Caco-2 (cell line): ENCODE measurements at regions not wholly inside any gene's neighbourhood (a gene's known extent, or its start where the extent isn't known, plus 50 kb on each side); places are given as distances from the start of the nearest gene placed in this dataset.

Source experiments
- BruUV-seq: library from RNA; stranded (reverse); fragments of 400-500 nt; replicated peaks from 2 replicates; lab custom pipeline; 2021; lab: Mats Ljungman, UMichigan
- CTCF ChIA-PET: fragments of 300-600 bp; sonication (Branson Sonifier 250); formaldehyde crosslinking; loops from one replicate; lab custom pipeline; 2022; ENCODE audit warnings: antibody characterized with exemption; lab: Charles Lee
- POLR2A ChIA-PET: fragments of 300-600 bp; sonication (Branson Sonifier 250); formaldehyde crosslinking; loops from one replicate; lab custom pipeline; 2022; ENCODE audit warnings: antibody characterized with exemption; lab: Charles Lee
- DNase-seq, 2 experiments: peaks; one replicate each; pipeline versions ENCODE4 v3.0.0 to v3.0.0-alpha.2; 2020 to 2022
- H3K27me3 ChIP-seq: replicated peaks from 2 replicates; pipeline ENCODE4 v1.6.0; 2011; ENCODE audit warnings: low read length; ENCODE audit not compliant: control insufficient read depth, insufficient read depth
- H3K36me3 ChIP-seq: 2 replicates; pipeline ENCODE4 v1.5.1; 2011; ENCODE audit warnings: low read length; ENCODE audit not compliant: control insufficient read depth, insufficient read depth
- H3K4me1 ChIP-seq: fragments of 250-450 bp; sonication (Bioruptor Pico); 2 replicates; pipeline ENCODE4 v1.5.1; 2020; ENCODE audit warnings: mild to moderate bottlenecking
- H3K4me3 ChIP-seq: 2 replicates; pipeline ENCODE4 v1.5.1; 2011; ENCODE audit warnings: low read depth, mild to moderate bottlenecking, control low read depth, low read length
- H3K9me3 ChIP-seq: fragments of 250-450 bp; sonication (Bioruptor Pico); 2 replicates; pipeline ENCODE4 v1.5.1; 2020; ENCODE audit warnings: mild to moderate bottlenecking, moderate library complexity
- H3K27ac Mint-ChIP-seq: one replicate; pipeline ENCODE4 v1.8.0; 2022; ENCODE audit warnings: mixed read lengths; ENCODE audit not compliant: unreplicated experiment
- H3K27me3 Mint-ChIP-seq: one replicate; pipeline ENCODE4 v1.8.0; 2022; ENCODE audit warnings: mixed read lengths; ENCODE audit not compliant: insufficient read depth, unreplicated experiment
- H3K36me3 Mint-ChIP-seq: one replicate; pipeline ENCODE4 v1.8.0; 2022; ENCODE audit warnings: mild to moderate bottlenecking, mixed read lengths; ENCODE audit not compliant: insufficient read depth, unreplicated experiment
- H3K4me1 Mint-ChIP-seq: one replicate; pipeline ENCODE4 v1.8.0; 2022; ENCODE audit warnings: low read depth, mixed read lengths; ENCODE audit not compliant: unreplicated experiment
- H3K4me3 Mint-ChIP-seq: one replicate; pipeline ENCODE4 v1.8.0; 2022; ENCODE audit warnings: mild to moderate bottlenecking, moderate library complexity, mixed read lengths; ENCODE audit not compliant: unreplicated experiment
- H3K9me3 Mint-ChIP-seq: one replicate; pipeline ENCODE4 v1.8.0; 2022; ENCODE audit warnings: mixed read lengths; ENCODE audit not compliant: unreplicated experiment
- intact Hi-C: fragments of 100-400 bp; cut with micrococcal nuclease; formaldehyde crosslinking; loops from one replicate; pipeline ENCODE4 v1.10.0; 2022; ENCODE audit not compliant: unreplicated experiment
- TF ChIP-seq, protein P1 (sequence below), 2 experiments: fragments of 200-600 bp in 1 of 2; IDR thresholded peaks; 1 replicate in 1 of 2; 2 replicates in 1 of 2; pipeline versions ENCODE4 v1.5.1 to v1.8.0; 2011 to 2022; ENCODE audit warnings: antibody characterized with exemption in 1 of 2, control low read depth in 1 of 2, inconsistent platforms in 1 of 2, low read depth in 1 of 2, low read length in 1 of 2, mild to moderate bottlenecking in 1 of 2, moderate library complexity in 1 of 2; ENCODE audit not compliant: insufficient read depth in 1 of 2, severe bottlenecking in 1 of 2, unreplicated experiment in 1 of 2

DNA sequence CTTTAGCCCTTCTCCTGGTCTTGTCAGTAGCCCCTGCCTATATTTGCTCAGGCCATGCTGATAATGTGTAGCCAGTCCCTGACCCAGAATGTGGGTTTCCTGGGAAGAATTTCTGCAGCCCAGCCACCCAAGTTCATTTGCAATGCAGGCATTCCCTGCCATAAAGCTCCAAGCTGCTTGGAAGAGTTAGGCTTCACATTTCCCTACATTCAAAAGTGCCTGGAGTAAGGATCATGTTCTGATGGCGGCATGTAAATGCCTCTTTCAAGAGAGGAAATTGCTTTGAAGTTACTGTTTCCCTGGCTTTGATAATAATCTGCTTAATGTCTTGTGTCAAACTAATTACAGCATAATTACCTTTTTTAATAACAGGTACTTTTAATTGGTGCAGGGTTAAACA lies 266.1 kb downstream of the MIAT start:
- BruUV-seq: no TSS peak
- POLR2A ChIA-PET: no interaction called here
- no peaks in the 10 kb centered on the region for H3K4me1 Mint-ChIP-seq
- H3K9me3 Mint-ChIP-seq: no peaks in the 10 kb centered on the region
- Histone ChIP-seq H3K9me3 (no peaks in the 10 kb centered on the region), H3K4me1 (no peaks in the 10 kb centered on the region), H3K36me3 (no peaks in the 10 kb centered on the region), H3K27me3 (no peaks in the 10 kb centered on the region), H3K4me3 (no peak overlapping the region)
- no peaks in the 10 kb centered on the region for H3K36me3 Mint-ChIP-seq
- CTCF ChIA-PET: no interaction called here
- TF ChIP-seq, protein P1, sequence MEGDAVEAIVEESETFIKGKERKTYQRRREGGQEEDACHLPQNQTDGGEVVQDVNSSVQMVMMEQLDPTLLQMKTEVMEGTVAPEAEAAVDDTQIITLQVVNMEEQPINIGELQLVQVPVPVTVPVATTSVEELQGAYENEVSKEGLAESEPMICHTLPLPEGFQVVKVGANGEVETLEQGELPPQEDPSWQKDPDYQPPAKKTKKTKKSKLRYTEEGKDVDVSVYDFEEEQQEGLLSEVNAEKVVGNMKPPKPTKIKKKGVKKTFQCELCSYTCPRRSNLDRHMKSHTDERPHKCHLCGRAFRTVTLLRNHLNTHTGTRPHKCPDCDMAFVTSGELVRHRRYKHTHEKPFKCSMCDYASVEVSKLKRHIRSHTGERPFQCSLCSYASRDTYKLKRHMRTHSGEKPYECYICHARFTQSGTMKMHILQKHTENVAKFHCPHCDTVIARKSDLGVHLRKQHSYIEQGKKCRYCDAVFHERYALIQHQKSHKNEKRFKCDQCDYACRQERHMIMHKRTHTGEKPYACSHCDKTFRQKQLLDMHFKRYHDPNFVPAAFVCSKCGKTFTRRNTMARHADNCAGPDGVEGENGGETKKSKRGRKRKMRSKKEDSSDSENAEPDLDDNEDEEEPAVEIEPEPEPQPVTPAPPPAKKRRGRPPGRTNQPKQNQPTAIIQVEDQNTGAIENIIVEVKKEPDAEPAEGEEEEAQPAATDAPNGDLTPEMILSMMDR (IDR thresholded peaks at IDR 0.05; ENCODE audit: insufficient read depth in 1 of 2, low read depth in 1 of 2, low read length in 1 of 2, severe bottlenecking in 1 of 2, unreplicated experiment in 1 of 2): no peak
- no peak overlapping the region for H3K4me3 Mint-ChIP-seq
- peaks cover 9% of the 10 kb centered on the region for H3K27me3 Mint-ChIP-seq
- DNase-seq: no peak
- intact Hi-C loops: no loop called here
- H3K27ac Mint-ChIP-seq: no peak overlapping the region

DNA sequence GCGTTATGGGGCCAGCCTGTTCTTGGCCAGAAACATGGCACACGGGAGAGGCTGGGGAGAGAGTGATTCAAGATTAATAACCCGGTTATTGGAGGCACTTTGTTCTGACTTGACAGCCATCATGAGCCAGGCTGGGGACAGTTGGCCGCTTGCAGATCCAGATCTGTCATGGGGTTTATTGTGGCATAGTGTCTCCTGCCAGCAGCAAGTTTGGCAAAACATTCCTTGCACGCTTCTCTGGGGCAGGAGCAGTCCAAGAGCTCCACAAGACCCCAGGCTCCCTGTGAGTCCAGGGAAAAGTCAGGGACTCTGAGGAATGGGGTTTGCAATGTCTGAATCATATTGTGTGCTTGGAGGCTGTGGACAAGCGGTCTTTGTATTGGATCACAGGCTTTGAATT lies 270.4 kb downstream of the MIAT start:
- no peak overlapping the region for H3K27ac Mint-ChIP-seq
- intact Hi-C loops: no loop called here
- no peaks in the 10 kb centered on the region for H3K36me3 Mint-ChIP-seq
- BruUV-seq: no TSS peak
- H3K36me3 ChIP-seq: no peaks in the 10 kb centered on the region
- H3K9me3 Mint-ChIP-seq: no peaks in the 10 kb centered on the region
- H3K4me1 ChIP-seq: no peaks in the 10 kb centered on the region
- H3K4me3 Mint-ChIP-seq: no peak overlapping the region
- POLR2A ChIA-PET: no interaction called here
- no peaks in the 10 kb centered on the region for H3K9me3 ChIP-seq
- TF ChIP-seq, protein P1 (IDR thresholded peaks at IDR 0.05; ENCODE audit: insufficient read depth in 1 of 2, low read depth in 1 of 2, low read length in 1 of 2, severe bottlenecking in 1 of 2, unreplicated experiment in 1 of 2): no peak
- peaks cover 15% of the 10 kb centered on the region for H3K27me3 Mint-ChIP-seq
- no peak for DNase-seq
- no peaks in the 10 kb centered on the region for H3K4me1 Mint-ChIP-seq
- H3K4me3 ChIP-seq: no peak overlapping the region
- CTCF ChIA-PET: no interaction called here
- no peaks in the 10 kb centered on the region for H3K27me3 ChIP-seq

DNA sequence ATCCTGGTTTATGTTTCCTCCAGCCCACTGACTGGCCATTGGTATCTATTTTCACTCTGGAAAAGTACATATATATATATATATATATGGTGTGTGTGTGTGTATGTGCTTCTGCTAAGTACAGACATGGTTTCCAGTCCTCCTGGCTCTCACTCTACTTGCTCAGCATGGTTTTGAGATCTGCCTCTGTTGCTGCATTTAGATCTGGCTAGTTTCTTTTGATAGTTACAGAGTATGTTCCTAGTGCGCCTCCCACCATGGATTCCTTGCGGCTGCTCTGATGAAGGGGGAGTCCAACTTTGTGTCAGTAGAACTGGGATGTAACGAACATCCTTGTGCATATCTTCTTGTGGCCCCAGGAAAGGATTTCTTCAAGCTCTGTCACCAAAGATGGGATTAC lies 274.1 kb downstream of the MIAT start:
- H3K36me3 ChIP-seq: no peaks in the 10 kb centered on the region
- no peak overlapping the region for H3K4me3 Mint-ChIP-seq
- intact Hi-C loops: no loop called here
- H3K4me3 ChIP-seq: no peak overlapping the region
- H3K27ac Mint-ChIP-seq: no peak overlapping the region
- BruUV-seq: no TSS peak
- no peaks in the 10 kb centered on the region for H3K27me3 ChIP-seq
- H3K4me1 ChIP-seq: no peaks in the 10 kb centered on the region
- no peaks in the 10 kb centered on the region for H3K4me1 Mint-ChIP-seq
- CTCF ChIA-PET: no interaction called here
- TF ChIP-seq, protein P1 (IDR thresholded peaks at IDR 0.05; ENCODE audit: insufficient read depth in 1 of 2, low read depth in 1 of 2, low read length in 1 of 2, severe bottlenecking in 1 of 2, unreplicated experiment in 1 of 2): no peak
- H3K9me3 ChIP-seq: no peaks in the 10 kb centered on the region
- no peak for DNase-seq
- peaks cover 13% of the 10 kb centered on the region for H3K27me3 Mint-ChIP-seq
- no peaks in the 10 kb centered on the region for H3K36me3 Mint-ChIP-seq
- H3K9me3 Mint-ChIP-seq: no peaks in the 10 kb centered on the region
- POLR2A ChIA-PET: no interaction called here
